Astrocyte of the spinal cord (primary cell): ENCODE measurements at regions not wholly inside any gene's neighbourhood (a gene's known extent, or its start where the extent isn't known, plus 50 kb on each side); places are given as distances from the start of the nearest gene placed in this dataset.
A peak's percentile ranks its signal among the peaks of the same experiment; 100 is the strongest.

Experiments used
- DNase-seq: peaks from one replicate; pipeline ENCODE4 v3.0.0; 2011; ENCODE audit warnings: low read depth, low spot score
- H3K4me3 ChIP-seq: 2 replicates; pipeline ENCODE4 v1.5.1; 2011; ENCODE audit warnings: low read depth, mild to moderate bottlenecking, low read length, moderate library complexity
- CTCF ChIP-seq: IDR thresholded peaks from 2 replicates; pipeline ENCODE4 v1.5.1; 2012; ENCODE audit warnings: low read depth, mild to moderate bottlenecking, low read length, inconsistent platforms
- in situ Hi-C: cut with HindIII; loops from 2 replicates; pipeline ENCODE4 v1.10.0; 2017; ENCODE audit warnings: low sequenced_read_pairs

GRCh38 chr2:18724371-18725145, 135.2 kb upstream of the NT5C1B start:
- no peak overlapping the region for H3K4me3 ChIP-seq
- in situ Hi-C loops: no loop called here
- TF ChIP-seq CTCF: no peak
- no peak for DNase-seq

- no peak overlapping the region for H3K4me3 ChIP-seq
- in situ Hi-C loops: no loop called here
- no peak for DNase-seq
- no peak for TF ChIP-seq CTCF
These were observed 133.8 kb upstream of the NT5C1B start for GRCh38 chr2:18723219-18723618.

- no peak for DNase-seq
- H3K4me3 ChIP-seq: no peak overlapping the region
- TF ChIP-seq CTCF: no peak
- in situ Hi-C loops: no loop called here
These were observed 132.7 kb upstream of the NT5C1B start for GRCh38 chr2:18722101-18722500.

GRCh38 chr2:18721038-18721922, 131.9 kb upstream of the NT5C1B start:
- no peak overlapping the region for H3K4me3 ChIP-seq
- DNase-seq: peak; percentile 42
- in situ Hi-C loops: no loop called here
- no peak for TF ChIP-seq CTCF

GRCh38 chr2:18719978-18720775, 130.8 kb upstream of the NT5C1B start:
- TF ChIP-seq CTCF: no peak
- in situ Hi-C loops: no loop called here
- DNase-seq: peak; percentile 78

GRCh38 chr2:18708203-18708715, 118.9 kb upstream of the NT5C1B start:
- H3K4me3 ChIP-seq: no peak overlapping the region
- in situ Hi-C loops: no loop called here
- no peak for DNase-seq
- TF ChIP-seq CTCF: no peak

More at GRCh38 chr2:18719978-18720775, 130.8 kb upstream of the NT5C1B start:
- no peak overlapping the region for H3K4me3 ChIP-seq
